H1 (cell line): ENCODE measurements at regions not wholly inside any gene's neighbourhood (a gene's known extent, or its start where the extent isn't known, plus 50 kb on each side); places are given as distances from the start of the nearest gene placed in this dataset.

ENCODE experiments used
- CEBPB ChIP-seq: IDR thresholded peaks from 2 replicates; pipeline ENCODE4 v1.6.1; 2012; ENCODE audit warnings: low read depth, low read length
- POU5F1 ChIP-seq: IDR thresholded peaks from 2 replicates; pipeline ENCODE4 v1.6.1; 2011; ENCODE audit warnings: low read depth, mild to moderate bottlenecking, low read length, moderate library complexity
- RBBP5 ChIP-seq: IDR thresholded peaks from 2 replicates; pipeline ENCODE4 v1.7.1; 2012; ENCODE audit warnings: low read depth, mild to moderate bottlenecking, inconsistent platforms, low read length, moderate library complexity, borderline replicate concordance

GRCh38 chr16:13427943-13428342 lies 492.0 kb upstream of the ERCC4 start (continued):
- no peak for TF ChIP-seq RBBP5
- TF ChIP-seq POU5F1 = no peak
- TF ChIP-seq CEBPB = no peak
